GM21381 (cell line): ENCODE measurements at regions not wholly inside any gene's neighbourhood (a gene's known extent, or its start where the extent isn't known, plus 50 kb on each side); places are given as distances from the start of the nearest gene placed in this dataset.

ENCODE experiments used
- ATAC-seq: cut with Tn5 transposase; IDR thresholded peaks from one replicate; pipeline ENCODE4 v1.9.1; 2021; ENCODE audit warnings: mild to moderate bottlenecking, moderate library complexity; ENCODE audit not compliant: unreplicated experiment

DNA sequence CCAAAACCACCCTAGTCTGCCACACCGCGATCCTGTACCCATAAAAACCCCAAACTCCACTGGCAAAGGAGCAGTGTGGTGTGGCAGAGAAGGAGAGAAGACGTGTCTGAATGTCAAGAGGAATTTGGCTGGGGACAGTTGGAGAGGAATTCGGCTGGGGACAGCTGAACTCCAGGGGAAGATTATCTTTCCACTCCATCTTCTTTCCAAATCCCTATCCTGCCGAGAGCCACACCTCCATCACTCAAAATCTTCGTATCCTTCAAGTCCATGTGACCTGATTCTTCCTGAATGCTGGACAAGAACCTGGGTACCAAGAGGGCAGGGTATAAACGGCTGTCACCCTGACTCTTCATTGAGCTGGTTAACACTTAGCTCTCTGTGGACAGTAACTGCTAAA is 448.1 kb downstream of the ARHGEF28 start:
- no peak for ATAC-seq

DNA sequence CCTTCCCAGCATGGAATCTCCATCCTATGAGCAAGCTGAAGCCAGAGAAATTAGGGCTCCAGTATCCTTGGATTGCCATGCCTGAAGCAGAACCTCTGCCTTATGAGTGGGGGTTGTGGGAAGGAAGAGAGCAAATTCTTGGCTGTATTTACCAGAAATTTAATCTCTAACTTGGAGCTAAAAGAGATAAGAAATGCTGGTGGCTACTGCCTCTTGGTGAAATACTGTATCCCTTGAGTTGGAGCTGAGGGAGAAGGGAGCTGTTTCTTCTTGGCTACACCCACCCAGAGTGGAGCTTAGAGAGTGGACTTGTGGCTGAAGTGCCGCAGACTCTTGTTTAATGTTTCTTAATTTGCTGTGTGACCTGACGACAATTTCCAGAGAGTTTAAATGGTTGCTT is 447.3 kb downstream of the ARHGEF28 start:
- ATAC-seq, result no peak

DNA sequence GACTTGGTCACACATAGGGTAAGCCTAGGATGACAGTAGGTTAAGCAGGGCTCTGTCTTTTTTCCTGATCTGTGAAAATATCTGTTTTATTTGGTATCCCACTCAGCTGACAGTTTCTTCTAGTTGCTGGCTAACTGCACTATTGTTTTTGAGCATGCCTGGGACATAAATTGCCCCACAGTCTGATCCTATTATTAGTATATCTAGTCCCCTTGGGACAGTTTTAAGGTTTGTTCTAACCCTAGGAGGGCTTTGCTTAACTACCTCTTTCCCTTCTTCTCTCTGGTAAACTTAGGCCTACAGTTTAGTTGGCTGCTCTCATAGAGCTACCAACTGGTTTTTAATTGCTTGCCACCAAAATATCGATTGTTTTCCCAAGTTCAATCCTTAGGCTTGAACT is 446.6 kb downstream of the ARHGEF28 start:
- no peak for ATAC-seq

DNA sequence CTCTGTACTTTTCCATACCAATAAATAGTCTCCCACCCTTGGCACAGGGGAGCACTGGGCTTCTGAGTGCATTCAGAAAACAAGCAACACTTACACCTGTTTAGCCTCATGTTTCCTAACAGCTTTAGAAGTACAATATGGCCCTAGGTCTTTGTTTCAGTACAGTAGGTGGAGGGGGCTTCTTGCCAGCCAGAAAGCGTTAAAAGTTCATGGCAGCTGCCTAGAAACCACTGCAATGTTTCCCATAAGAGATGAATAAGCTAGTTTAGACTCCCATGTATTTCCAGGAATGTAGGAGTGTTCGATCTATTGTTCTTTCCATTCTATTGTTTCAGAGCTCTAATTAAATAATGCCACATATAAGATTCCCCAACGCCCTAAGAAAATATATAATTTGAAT is 444.8 kb downstream of the ARHGEF28 start:
- ATAC-seq, result no peak

DNA sequence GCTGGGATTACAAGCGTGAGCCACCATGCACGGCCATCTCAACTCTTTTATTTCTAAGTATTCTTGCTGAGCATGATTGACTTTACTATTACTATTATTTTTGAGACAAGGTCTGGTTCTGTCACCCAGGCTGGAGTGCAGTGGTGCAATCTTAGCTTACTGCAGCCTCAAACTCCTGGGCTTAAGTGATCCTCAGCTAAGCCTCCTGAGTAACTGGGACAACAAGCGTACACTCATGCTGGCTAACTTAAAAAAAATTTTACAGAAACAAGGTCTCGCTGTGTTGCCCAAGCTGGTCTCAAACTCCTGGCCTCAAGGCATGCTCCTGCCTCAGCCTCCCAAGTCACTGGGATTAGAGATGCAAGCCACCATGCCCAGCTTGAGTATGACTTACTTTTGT is 443.7 kb downstream of the ARHGEF28 start:
- ATAC-seq, result no peak

DNA sequence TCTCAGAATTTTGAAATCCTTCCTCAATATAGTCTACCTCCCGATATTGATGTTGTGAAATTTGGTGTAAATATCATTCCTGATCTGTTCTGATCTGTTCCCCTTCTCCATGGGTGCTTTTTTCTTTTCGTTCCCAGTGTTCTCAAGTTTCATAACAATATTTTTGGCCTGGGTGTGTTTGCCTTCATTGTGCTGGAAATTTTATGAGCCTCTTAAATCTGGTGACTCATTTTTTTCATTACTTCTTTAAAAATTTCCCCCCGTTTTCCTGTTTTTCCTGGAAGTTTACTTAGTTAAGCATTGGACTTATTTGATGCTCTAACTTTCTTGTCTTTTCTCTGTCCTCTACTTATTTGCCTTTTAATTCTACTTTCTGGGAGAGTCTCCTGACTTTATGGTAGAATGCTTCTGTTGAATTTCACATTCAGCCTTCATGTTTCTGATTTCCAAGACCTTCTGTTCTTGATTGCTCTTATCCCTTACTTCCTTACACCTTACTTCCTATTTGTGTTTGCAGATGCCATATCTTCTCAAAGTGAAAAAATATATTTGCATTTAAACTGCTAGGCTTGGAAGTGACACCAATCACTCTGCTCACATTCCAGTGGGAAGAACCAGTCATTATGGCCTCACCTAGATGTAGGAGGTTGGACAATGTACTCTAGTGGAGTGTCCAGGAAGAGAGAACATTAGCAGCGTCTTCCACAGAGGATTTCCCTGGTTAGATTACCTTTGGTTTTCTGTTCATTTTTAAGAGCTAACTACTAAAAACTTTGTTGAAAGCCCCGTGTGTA is 441.9 kb downstream of the ARHGEF28 start:
- no peak for ATAC-seq

DNA sequence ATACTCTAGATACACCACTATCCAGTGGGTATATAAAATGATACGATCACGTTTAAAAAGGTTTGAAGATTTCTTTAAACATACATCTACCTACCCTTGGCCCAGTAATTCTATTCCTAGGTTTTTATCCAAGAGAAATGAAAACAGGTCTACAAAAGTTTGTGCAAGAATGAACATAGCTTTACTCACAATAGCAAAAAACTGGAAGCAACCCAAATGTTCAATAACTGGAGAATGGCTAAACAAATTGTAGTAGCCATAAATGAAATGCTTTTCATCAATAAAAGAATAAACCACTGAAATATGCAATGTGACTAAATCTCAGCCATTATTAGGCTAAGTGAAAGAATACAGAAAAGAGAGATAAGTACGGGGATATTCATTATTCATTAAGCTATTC is 438.9 kb downstream of the ARHGEF28 start:
- no peak for ATAC-seq

DNA sequence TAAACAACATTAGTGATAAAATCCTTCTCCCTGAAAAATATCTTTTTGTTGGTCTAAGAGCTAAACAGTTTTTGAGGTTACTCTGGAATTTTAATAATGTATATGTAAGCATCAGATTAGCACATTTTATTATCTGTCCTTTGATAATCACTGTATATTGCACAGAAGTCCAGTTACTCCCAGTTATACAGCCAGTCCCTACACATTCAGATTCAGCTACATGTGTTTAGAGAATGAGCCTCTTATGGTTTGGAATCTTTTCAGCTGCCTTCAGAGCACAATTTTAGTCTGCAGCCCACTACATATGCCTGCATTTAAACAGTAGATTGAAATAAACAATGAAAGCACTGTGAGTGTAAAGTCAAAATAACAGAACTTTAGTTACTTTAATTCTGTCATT is 438.2 kb downstream of the ARHGEF28 start:
- ATAC-seq, result no peak

DNA sequence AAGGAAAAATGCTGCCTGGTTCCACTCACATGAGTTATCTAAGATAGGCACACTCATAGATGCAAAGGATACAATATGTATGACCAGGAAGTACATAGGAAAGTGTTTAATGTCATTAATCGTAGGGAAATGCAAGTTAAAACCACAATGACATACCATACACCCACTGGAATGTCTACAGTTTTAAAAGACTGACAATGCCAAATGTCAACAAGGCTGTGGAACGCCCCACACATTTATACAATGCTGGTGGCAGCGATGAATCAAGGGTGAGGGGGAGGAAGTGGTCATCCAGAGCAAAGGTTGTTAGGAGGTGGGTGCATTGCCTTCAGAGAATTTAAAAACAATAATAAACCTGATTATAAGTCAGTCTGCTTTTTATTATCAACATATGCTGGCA is 437.8 kb downstream of the ARHGEF28 start:
- ATAC-seq, result no peak

DNA sequence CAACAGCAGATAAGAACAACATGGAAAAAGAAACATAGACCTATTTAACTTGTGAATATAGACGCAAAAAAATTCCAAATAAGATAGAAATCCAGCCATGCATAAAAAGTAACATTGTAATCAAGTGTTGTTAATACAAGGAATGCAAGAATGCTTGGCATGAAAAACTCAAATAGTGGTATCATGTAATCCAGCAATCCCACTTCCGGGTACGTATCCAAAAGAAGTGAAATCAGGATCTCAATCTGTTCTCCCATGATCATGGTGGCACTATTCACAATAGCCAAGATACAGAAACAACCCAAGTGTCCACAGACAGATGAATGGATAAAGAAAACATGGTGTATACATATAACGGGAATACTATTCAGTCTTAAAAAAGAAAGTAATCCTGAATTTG is 437.4 kb downstream of the ARHGEF28 start:
- ATAC-seq, result no peak

DNA sequence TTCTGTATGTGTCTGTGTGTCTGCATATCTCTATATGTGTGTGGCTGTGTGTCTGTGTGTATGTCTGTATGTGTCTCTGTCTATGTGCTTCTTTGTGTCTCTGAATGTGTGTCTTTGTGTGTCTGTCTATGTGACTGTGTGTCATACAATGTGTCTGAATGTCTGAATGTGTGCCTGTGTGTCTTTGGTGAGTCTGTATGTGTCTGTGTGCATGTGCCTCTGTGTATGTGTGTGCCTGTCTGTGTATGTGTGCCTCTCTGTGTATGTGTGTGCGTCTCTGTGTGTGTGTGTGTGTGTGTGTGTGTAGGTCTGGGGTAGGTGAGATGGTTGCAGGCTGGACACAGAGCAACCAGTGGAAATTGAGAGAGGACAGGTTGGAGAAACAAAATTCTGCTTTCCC is 435.3 kb downstream of the ARHGEF28 start:
- ATAC-seq, result no peak

DNA sequence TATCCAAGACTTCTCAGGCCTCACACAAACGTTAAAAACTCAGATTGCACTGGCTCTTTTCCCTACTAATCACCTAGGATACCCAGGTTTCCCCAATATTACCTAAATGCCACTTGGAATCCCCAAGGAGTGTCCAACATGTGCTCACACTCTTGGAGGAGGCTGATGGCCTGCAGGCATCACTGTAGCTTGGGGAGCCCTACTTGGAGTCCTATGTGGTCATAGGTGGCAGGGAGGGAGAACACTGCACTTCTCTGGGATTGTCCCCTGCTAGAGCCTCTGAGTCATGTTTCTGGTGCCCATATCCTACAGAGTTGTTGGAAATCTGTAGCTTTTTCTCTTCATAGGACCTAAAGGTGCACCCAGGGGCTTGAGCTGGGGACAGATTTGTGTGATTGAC is 433.7 kb downstream of the ARHGEF28 start:
- ATAC-seq, result no peak

DNA sequence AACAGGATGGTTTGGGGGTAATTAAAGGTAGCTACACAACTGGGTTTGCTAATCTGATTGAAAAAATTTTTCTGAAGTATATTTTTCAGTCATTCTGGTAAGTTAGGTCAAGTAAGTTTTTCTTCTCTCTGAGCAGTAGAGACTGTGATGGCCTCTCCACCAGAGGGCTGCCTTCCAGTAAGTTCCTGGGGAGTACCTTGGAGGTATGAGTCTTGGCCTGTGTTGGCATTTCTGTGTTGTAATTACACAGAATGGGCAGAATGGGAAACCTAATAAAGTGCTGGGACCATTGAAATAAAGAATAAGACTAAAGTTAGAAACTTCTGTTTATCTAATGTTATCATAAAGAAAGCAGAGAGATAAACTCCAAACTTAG is 430.8 kb downstream of the ARHGEF28 start:
- no peak for ATAC-seq

DNA sequence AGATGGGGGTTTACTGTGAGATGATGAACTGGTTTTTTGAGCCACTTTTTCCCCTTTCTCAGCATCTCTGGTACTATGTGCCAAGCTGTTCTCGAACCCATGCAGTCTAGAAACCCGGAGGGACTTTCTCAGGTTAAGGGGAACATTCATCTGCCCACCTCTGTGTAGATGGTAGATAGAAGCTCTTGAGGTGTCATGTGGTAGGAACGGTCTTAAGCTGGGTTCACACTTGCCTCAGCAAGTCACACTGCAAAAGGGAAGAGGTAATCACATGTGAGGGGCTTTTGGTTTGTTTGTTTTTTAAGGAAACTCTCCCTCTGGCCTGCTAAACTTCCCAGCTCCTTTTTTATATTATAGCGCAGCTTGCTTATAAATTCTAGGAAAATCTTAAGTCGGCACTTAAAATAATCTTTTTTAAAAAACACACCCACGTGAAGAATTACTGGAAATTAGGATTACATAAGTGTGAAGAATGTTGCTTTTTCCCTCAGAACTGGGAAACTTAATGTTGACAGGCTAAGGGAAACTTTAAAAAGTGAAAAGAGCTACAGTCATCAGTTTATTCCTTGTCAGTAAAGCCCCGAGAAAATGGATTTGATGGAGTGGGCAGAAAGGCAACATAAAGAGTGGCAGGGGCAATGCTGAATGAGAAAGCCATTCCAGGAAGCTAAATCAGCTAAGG is 430.3 kb downstream of the ARHGEF28 start:
- no peak for ATAC-seq

DNA sequence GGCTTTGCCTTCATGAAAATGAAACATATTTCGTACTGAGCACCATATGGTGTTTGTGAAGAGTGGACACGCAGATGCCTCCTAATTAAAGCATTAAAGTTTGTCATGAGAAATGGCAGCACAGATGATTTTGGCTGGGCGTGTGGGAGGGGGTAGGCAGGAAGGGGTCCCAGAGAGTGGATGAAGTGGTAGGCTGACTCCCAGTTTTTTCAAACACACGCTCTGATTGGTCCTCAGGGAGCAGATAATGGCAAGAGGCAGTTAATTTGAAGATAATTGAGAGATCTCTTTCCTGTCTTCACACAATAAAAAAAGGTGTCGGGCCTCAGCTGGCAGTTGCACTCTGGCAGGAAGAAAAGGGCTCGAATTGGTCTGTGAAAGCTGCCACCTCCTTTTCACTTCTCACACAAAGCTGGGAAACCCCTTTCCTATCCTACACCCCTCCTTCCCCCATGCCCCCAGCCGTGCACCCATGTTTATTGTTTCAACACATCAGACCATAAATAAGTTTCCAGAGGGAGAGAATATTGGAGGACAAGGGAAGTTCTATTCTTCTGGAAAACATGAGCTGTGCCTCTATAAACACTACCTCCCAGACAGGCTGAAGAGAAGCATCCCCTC is 429.6 kb downstream of the ARHGEF28 start:
- ATAC-seq, result no peak

DNA sequence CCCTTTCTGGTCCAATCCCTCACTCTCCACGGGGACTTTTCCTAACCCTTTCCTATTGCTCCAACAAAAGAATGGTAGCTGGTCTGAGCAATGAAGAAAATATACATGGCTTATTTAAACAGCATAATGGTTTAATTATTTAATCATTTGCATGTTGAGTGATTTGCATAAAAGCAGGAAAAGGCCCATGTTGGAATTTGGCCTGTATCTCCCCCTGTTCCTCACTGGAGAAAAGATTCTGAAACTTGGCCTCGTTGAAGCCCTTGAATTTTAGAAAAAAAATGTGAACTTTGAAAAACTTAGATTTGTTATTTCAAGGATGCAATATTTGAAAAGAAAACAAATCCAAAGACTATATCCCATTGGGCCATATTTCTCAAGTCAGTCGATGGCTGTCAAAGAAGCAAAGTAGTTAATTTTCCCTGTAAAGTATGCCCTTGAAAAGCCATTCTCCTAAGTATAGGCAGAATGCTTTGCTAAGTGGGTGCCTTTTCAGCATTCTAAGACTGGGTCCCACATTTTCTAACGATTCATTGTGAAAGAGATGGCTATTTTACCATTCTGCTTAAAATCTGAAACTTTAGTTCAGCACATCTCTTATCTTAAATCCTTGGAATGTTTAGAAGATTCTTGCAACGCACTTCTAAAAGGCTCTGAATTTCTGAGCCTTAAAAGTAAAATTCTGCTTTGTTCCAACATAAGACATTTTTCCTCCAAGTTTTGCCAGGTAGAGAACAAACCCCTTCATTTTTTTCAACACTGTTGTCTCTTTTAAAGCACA is 428.8 kb downstream of the ARHGEF28 start:
- no peak for ATAC-seq

DNA sequence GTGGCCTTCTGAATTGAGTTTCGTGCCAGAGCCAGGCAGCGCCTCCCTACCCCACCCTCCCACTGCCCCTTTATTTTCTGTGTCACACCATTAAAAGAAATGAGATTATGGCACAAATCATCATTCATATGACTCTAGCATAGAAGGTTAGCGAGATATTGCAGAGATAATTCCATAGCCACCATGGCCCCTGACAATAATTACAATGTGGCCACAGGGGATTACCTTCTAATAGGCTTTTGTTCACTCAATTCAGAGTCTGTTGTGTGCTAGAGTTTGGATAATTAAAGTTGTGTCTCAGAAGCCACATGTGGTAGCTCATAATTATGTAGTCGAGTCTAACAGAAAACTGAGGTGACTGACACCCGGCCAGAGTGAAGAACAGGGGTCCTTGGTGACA is 428.1 kb downstream of the ARHGEF28 start:
- no peak for ATAC-seq

DNA sequence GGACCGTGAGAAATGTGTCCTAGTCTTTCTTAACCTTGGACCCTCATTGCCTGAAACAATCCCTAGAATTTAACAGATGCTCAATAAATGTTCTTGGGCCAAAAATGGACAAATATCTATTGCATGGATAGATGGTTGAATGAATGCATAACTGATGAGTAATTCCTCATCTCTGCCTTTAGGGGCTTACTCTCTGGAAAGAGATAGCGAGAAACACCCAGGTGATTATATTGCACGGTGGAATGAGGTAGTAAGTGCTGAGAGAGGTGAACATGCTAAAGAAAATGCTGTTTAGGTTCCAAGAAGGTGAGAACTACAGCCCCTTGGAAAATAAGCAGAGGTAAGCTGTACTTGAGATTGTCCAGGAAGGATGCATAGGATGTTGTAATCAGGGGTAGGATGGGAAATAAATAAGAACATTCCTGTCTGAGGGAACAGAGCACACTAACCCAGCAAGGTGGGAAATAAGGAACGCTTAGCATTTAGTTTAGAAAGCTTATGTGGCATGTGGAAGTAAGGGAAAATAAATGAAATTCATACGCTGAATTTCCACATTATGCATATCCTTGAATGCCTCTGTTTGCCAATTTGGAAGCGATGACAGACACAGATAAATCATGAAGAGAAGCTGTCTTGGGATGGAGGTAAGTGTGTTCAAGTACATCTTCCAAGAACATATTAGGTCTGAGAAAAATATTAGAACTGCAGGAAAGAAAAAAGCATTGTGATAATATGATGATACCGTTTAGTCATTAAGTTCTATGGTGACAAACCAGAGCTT is 426.6 kb downstream of the ARHGEF28 start:
- no peak for ATAC-seq

DNA sequence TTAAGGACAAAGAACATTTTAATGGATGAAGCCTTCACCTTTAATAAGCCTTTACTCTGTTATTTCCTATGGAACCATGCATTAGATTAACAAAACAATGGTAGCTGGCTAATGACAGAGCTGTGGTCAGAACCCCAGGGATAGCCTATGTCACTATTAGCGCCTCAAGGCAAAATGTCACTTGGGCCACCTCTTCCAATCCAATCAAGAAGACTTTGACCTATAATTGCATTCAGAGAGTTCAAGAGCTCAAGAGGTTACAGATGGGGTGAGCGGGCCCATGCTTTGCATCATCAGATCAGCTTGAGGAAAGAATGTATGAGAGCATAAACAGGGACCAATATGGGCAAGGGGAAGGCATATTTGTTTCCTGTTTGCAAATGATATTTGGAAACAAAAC is 425.1 kb downstream of the ARHGEF28 start:
- ATAC-seq, result no peak

DNA sequence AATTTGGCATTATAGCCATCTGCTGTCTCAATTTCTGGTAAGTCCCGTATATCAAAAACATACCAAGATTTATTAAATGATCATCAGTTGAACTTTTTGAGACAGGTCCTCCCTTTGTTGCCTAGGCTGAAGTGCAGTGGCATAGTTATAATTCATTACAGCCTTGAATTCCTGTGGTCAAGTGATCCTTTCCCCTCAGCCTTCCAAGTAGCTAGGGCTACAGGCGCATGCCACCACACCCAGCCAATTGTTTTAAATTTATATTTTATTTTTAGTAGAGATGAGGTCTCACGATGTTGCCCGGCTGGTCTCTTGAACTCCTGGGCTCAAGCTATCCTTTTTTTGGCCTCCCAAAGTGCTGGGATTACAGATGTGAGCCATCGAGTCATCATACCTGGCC is 418.9 kb downstream of the ARHGEF28 start:
- ATAC-seq, result no peak

DNA sequence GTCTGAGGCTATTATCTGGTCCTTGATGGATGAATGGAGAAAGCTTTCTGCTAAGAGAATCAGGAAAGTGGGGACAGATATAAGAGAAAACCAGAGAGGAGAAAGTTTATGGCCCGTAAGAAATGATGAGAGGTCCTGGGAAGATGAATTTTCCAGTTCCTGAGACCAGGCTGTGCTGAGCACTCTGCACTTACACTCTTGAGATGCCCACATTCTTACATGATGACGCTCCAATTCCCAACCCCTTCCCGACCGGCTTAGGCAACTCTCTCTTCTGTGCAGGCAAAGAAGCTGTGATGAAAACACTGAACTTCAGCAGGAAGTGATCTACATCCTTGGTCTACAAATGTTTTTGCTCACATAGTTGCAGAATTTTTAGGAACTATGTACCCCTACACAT is 417.0 kb downstream of the ARHGEF28 start:
- no peak for ATAC-seq
